ENCODE measurements at regions not wholly inside any gene's neighbourhood (a gene's known extent, or its start where the extent isn't known, plus 50 kb on each side); places are given as distances from the start of the nearest gene placed in this dataset.

DNA sequence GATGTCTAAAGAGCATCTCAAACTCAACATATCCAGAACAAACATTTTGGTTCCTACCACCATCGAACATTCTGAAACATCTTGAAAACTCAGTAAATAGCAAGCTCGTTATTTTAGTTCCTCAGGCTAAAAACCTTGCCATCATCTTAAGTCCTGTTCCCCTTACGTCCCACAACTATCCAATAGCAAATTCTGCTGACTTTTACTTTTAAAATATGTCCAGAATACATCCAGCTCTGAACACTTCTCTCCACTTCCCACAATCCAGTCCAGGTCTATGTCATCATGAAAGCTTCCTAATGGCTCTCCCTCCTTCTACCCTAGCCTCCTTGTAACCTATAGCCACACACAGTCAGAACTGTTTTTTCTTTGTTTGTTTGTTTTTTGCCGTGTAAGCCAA lies 279.9 kb downstream of the IPO8 start:
- no peak overlapping the region for H3K27ac ChIP-seq (ENCODE audit: low read depth, low read length)
- intact Hi-C loops (cut with micrococcal nuclease): no loop called here
- H3K36me3 Mint-ChIP-seq: no peaks in the 10 kb centered on the region
- no peak overlapping the region for H3K27ac Mint-ChIP-seq
- H3K4me3 Mint-ChIP-seq: no peak overlapping the region
- H3K27me3 Mint-ChIP-seq: peaks cover 0 to 2% of the 10 kb centered on the region in 2 donors
- POLR2A ChIA-PET (ENCODE audit: partially characterized antibody): no interaction called here
- no peaks in the 10 kb centered on the region for H3K9me3 ChIP-seq (ENCODE audit: control insufficient read depth in 1 of 2, low read length in 2 of 2)
- H3K4me1 ChIP-seq (ENCODE audit: insufficient read depth, low read length): no peaks in the 10 kb centered on the region
- no peak for DNase-seq
- H3K27me3 ChIP-seq (ENCODE audit: insufficient read depth, low read length): no peaks in the 10 kb centered on the region
- CTCF ChIA-PET (ENCODE audit: partially characterized antibody): no interaction called here
- no peaks in the 10 kb centered on the region for H3K36me3 ChIP-seq (ENCODE audit: insufficient read depth, low read length)
- H3K4me1 Mint-ChIP-seq: no peaks in the 10 kb centered on the region
- H3K9me3 Mint-ChIP-seq: peaks cover 0 to 5% (median under 1%) of the 10 kb centered on the region in 8 donors
- no peak overlapping the region for H3K4me3 ChIP-seq (ENCODE audit: low read length in 2 of 2)

DNA sequence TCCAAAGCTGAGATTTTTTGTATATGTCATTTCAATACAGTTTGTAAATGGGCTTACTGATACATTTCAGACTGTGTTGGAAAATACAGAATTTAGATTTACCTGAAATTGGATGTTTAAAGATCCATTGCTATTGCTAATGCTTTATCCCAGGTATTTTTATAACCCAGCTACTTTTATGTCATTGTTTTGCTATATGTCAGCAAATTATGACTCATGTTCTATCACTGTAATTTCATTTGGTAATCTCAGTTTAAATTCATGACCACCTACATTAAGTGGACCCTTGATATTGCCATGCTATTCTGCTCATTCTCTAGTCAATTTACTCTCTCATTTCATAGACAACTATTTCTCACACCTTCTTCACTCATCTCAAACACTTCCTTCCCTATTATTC lies 281.2 kb downstream of the IPO8 start:
- Mint-ChIP-seq H3K36me3 (no peaks in the 10 kb centered on the region), H3K9me3 (peaks cover 0 to 5% (median 0%) of the 10 kb centered on the region in 8 donors)
- intact Hi-C loops (cut with micrococcal nuclease): no loop called here

DNA sequence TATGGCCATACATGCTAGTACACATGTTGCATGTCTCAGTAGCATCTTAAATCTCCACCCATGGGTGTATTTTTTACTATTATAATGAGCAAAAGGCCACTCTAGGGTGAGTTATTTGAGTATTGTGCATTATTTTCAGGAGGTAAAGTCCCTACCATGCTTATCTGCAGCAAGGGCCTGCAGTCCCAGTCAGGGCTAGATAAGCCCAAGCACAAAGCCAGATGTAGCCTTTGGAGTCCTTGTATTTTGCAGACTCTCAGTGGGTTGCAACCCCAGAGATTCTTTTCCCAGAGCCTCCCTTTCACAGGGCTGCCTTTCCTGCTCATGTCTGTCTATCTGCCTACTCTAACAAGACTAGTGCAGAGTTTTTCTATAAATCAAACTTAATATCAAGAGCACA lies 295.3 kb downstream of the IPO8 start:
- Mint-ChIP-seq H3K4me1 (no peaks in the 10 kb centered on the region), H3K27ac (no peak overlapping the region), H3K9me3 (peaks cover 0 to 5% (median 2%) of the 10 kb centered on the region in 8 donors), H3K36me3 (no peaks in the 10 kb centered on the region), H3K4me3 (no peak overlapping the region), H3K27me3 (no peaks in the 10 kb centered on the region)
- H3K27me3 ChIP-seq (ENCODE audit: insufficient read depth, low read length): no peaks in the 10 kb centered on the region
- no peak overlapping the region for H3K4me3 ChIP-seq (ENCODE audit: low read length in 2 of 2)
- no peak overlapping the region for H3K27ac ChIP-seq (ENCODE audit: low read depth, low read length)
- CTCF ChIA-PET (ENCODE audit: partially characterized antibody): no interaction called here
- intact Hi-C loops (cut with micrococcal nuclease): no loop called here
- POLR2A ChIA-PET (ENCODE audit: partially characterized antibody): no interaction called here
- no peak for DNase-seq
- no peaks in the 10 kb centered on the region for H3K36me3 ChIP-seq (ENCODE audit: insufficient read depth, low read length)
- H3K4me1 ChIP-seq (ENCODE audit: insufficient read depth, low read length): no peaks in the 10 kb centered on the region
- no peaks in the 10 kb centered on the region for H3K9me3 ChIP-seq (ENCODE audit: control insufficient read depth in 1 of 2, low read length in 2 of 2)

More for the DNA sequence above, 281.2 kb downstream of the IPO8 start:
- H3K4me3 Mint-ChIP-seq: no peak overlapping the region
- H3K27me3 Mint-ChIP-seq: peaks cover 0 to 4% of the 10 kb centered on the region in 2 donors
- Histone ChIP-seq H3K27me3 (ENCODE audit: insufficient read depth, low read length) (no peaks in the 10 kb centered on the region), H3K4me3 (ENCODE audit: low read length in 2 of 2) (no peak overlapping the region), H3K36me3 (ENCODE audit: insufficient read depth, low read length) (no peaks in the 10 kb centered on the region), H3K4me1 (ENCODE audit: insufficient read depth, low read length) (no peaks in the 10 kb centered on the region), H3K27ac (ENCODE audit: low read depth, low read length) (no peak overlapping the region), H3K9me3 (ENCODE audit: control insufficient read depth in 1 of 2, low read length in 2 of 2) (no peaks in the 10 kb centered on the region)
- ChIA-PET CTCF (ENCODE audit: partially characterized antibody) (no interaction called here), POLR2A (ENCODE audit: partially characterized antibody) (no interaction called here)
- H3K27ac Mint-ChIP-seq: no peak overlapping the region
- H3K4me1 Mint-ChIP-seq: no peaks in the 10 kb centered on the region
- no peak for DNase-seq

DNA sequence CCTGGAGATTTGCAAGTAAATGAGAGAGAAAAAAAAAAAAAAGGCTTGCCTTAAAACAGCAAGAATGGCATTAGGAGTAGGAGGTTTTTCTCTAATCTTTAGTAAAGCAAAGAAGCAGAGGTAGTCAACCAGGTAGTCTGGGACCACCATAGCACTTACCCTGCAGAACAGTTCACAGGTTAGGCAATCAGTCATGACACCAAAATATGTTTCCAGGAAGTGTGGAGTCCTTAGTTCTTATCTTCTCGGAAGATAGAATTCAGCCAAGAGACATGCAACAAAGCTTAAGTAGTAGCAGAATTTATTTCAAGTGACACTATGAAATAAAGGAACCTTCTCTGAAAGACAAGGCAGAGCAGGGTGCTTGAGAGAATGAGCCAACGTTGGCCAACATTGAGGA lies 295.8 kb downstream of the IPO8 start:
- Mint-ChIP-seq H3K4me1 (no peaks in the 10 kb centered on the region), H3K4me3 (no peak overlapping the region), H3K36me3 (no peaks in the 10 kb centered on the region), H3K27me3 (no peaks in the 10 kb centered on the region), H3K27ac (no peak overlapping the region), H3K9me3 (peaks cover 0 to 5% (median under 1%) of the 10 kb centered on the region in 8 donors)
- Histone ChIP-seq H3K27ac (ENCODE audit: low read depth, low read length) (no peak overlapping the region), H3K4me1 (ENCODE audit: insufficient read depth, low read length) (no peaks in the 10 kb centered on the region), H3K9me3 (ENCODE audit: control insufficient read depth in 1 of 2, low read length in 2 of 2) (no peaks in the 10 kb centered on the region), H3K27me3 (ENCODE audit: insufficient read depth, low read length) (no peaks in the 10 kb centered on the region), H3K36me3 (ENCODE audit: insufficient read depth, low read length) (no peaks in the 10 kb centered on the region), H3K4me3 (ENCODE audit: low read length in 2 of 2) (no peak overlapping the region)
- no peak for DNase-seq
- intact Hi-C loops (cut with micrococcal nuclease): no loop called here
- ChIA-PET CTCF (ENCODE audit: partially characterized antibody) (no interaction called here), POLR2A (ENCODE audit: partially characterized antibody) (no interaction called here)

DNA sequence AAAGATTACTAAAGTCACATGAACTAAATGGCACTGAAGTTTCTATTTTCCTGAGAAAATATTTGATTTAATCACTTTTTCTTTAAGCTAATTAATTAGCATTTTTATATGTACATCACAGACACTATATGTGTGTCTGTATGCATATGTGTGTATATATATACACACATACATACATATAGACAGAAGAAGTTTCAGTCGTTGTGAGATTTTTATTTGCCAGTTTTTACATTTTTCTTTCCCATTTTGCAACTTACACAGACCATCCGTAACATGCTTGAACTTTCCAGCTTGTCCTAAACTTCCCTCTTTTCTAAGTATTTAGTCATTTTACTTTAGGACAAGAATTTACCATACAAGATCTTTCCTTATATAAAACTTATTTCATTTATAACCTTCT lies 299.1 kb downstream of the IPO8 start:
- no peaks in the 10 kb centered on the region for H3K27me3 ChIP-seq (ENCODE audit: insufficient read depth, low read length)
- H3K27me3 Mint-ChIP-seq: no peaks in the 10 kb centered on the region
- H3K36me3 ChIP-seq (ENCODE audit: insufficient read depth, low read length): no peaks in the 10 kb centered on the region
- H3K9me3 ChIP-seq (ENCODE audit: control insufficient read depth in 1 of 2, low read length in 2 of 2): no peaks in the 10 kb centered on the region
- POLR2A ChIA-PET (ENCODE audit: partially characterized antibody): no interaction called here
- no peaks in the 10 kb centered on the region for H3K36me3 Mint-ChIP-seq
- intact Hi-C loops (cut with micrococcal nuclease): no loop called here
- DNase-seq: no peak
- no peak overlapping the region for H3K27ac ChIP-seq (ENCODE audit: low read depth, low read length)
- H3K4me1 Mint-ChIP-seq: no peaks in the 10 kb centered on the region
- CTCF ChIA-PET (ENCODE audit: partially characterized antibody): no interaction called here
- no peak overlapping the region for H3K4me3 Mint-ChIP-seq
- no peak overlapping the region for H3K4me3 ChIP-seq (ENCODE audit: low read length in 2 of 2)
- H3K27ac Mint-ChIP-seq: no peak overlapping the region
- no peaks in the 10 kb centered on the region for H3K4me1 ChIP-seq (ENCODE audit: insufficient read depth, low read length)
- H3K9me3 Mint-ChIP-seq: peaks cover 0 to 3% (median 0%) of the 10 kb centered on the region in 8 donors

DNA sequence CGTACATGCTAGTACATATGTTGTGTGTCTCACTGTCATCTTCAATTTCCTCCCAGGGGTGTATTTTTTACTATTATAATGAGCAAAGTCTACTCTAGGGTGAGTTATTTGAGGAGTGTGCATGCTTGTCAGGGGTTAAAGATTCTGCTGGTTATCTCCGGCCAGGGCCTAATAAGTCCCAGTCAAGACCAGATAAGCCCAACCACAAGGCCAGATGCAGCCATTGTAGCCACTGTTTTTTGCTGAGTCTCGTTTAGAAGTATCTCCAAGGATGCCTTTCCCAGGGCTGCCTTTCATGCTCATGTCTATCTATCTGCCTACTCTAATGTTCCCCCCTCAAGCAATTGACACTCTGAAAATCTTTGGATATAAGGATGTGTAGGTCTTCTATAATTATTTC lies 300.5 kb downstream of the IPO8 start:
- H3K27ac ChIP-seq (ENCODE audit: low read depth, low read length): no peak overlapping the region
- H3K27ac Mint-ChIP-seq: no peak overlapping the region
- H3K36me3 ChIP-seq (ENCODE audit: insufficient read depth, low read length): no peaks in the 10 kb centered on the region
- H3K36me3 Mint-ChIP-seq: no peaks in the 10 kb centered on the region
- H3K4me1 ChIP-seq (ENCODE audit: insufficient read depth, low read length): no peaks in the 10 kb centered on the region
- no peaks in the 10 kb centered on the region for H3K27me3 Mint-ChIP-seq
- DNase-seq: no peak
- H3K4me1 Mint-ChIP-seq: no peaks in the 10 kb centered on the region
- CTCF ChIA-PET (ENCODE audit: partially characterized antibody): no interaction called here
- H3K9me3 Mint-ChIP-seq: peaks cover 0 to 9% (median under 1%) of the 10 kb centered on the region in 8 donors
- intact Hi-C loops (cut with micrococcal nuclease): no loop called here
- no peaks in the 10 kb centered on the region for H3K9me3 ChIP-seq (ENCODE audit: control insufficient read depth in 1 of 2, low read length in 2 of 2)
- H3K27me3 ChIP-seq (ENCODE audit: insufficient read depth, low read length): no peaks in the 10 kb centered on the region
- H3K4me3 ChIP-seq (ENCODE audit: low read length in 2 of 2): no peak overlapping the region
- no peak overlapping the region for H3K4me3 Mint-ChIP-seq
- POLR2A ChIA-PET (ENCODE audit: partially characterized antibody): no interaction called here

DNA sequence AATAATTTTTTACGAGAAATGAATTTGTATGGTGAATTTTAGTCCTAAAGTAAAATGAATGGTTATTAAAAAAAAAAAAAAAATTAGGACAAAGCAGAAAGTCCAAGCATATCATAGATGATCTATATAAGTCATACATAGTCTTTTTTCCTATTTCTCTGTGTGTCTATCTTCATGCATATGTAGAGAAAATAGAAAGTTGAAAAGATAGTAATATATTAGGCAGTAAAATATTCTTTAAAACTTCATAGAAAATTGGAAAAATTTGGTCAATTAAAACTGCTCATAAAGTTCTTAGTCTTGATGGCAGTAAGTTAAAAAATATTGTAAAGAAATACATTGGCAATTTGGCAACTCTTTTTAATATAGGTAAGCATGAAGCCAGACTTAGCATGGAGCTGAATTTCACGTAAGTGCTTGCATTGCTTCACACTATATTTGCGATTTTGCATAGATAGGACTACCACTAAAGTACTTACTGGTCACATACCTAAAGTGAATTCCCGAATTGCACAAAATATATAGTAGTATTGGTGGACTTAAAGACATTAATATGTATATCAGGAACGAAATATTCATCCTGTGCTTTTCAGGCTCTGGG lies 303.8 kb downstream of the IPO8 start:
- Mint-ChIP-seq H3K27ac (no peak overlapping the region), H3K4me3 (no peak overlapping the region), H3K9me3 (peaks cover 0 to 11% (median 3%) of the 10 kb centered on the region in 8 donors), H3K4me1 (no peaks in the 10 kb centered on the region), H3K27me3 (no peaks in the 10 kb centered on the region), H3K36me3 (no peaks in the 10 kb centered on the region)
- ChIA-PET CTCF (ENCODE audit: partially characterized antibody) (no interaction called here), POLR2A (ENCODE audit: partially characterized antibody) (no interaction called here)
- Histone ChIP-seq H3K4me1 (ENCODE audit: insufficient read depth, low read length) (no peaks in the 10 kb centered on the region), H3K36me3 (ENCODE audit: insufficient read depth, low read length) (no peaks in the 10 kb centered on the region), H3K27me3 (ENCODE audit: insufficient read depth, low read length) (no peaks in the 10 kb centered on the region), H3K4me3 (ENCODE audit: low read length in 2 of 2) (no peak overlapping the region), H3K9me3 (ENCODE audit: control insufficient read depth in 1 of 2, low read length in 2 of 2) (no peaks in the 10 kb centered on the region), H3K27ac (ENCODE audit: low read depth, low read length) (no peak overlapping the region)
- no peak for DNase-seq
- intact Hi-C loops (cut with micrococcal nuclease): no loop called here

DNA sequence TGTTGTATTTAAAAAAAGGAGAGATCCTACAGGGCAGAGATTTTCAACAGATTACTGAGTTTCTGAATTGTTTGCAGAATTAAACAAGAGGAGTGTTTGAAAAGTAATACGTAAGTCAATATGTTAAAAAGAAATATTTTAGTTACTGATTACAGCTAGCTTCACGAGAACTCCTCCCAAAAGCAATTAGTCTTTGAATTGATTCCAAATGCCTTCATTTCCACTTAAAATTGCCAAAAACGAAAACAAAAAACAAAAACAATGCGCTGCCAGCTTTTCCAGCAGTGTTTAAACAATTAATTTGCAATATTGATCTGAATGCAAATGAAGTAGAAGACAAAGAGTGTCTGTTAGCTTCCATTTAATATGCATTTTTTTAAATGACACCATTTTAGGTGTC lies 310.0 kb downstream of the IPO8 start:
- DNase-seq: no peak
- intact Hi-C loops (cut with micrococcal nuclease): no loop called here
- H3K4me1 Mint-ChIP-seq: no peaks in the 10 kb centered on the region
- no peak overlapping the region for H3K4me3 Mint-ChIP-seq
- ChIA-PET CTCF (ENCODE audit: partially characterized antibody) (no interaction called here), POLR2A (ENCODE audit: partially characterized antibody) (no interaction called here)
- Histone ChIP-seq H3K36me3 (ENCODE audit: insufficient read depth, low read length) (no peaks in the 10 kb centered on the region), H3K9me3 (ENCODE audit: control insufficient read depth in 1 of 2, low read length in 2 of 2) (no peaks in the 10 kb centered on the region), H3K27ac (ENCODE audit: low read depth, low read length) (no peak overlapping the region), H3K4me3 (ENCODE audit: low read length in 2 of 2) (no peak overlapping the region), H3K27me3 (ENCODE audit: insufficient read depth, low read length) (no peaks in the 10 kb centered on the region), H3K4me1 (ENCODE audit: insufficient read depth, low read length) (no peaks in the 10 kb centered on the region)
- peaks cover 0 to 9% (median 3%) of the 10 kb centered on the region in 8 donors for H3K9me3 Mint-ChIP-seq
- no peaks in the 10 kb centered on the region for H3K27me3 Mint-ChIP-seq
- no peaks in the 10 kb centered on the region for H3K36me3 Mint-ChIP-seq
- H3K27ac Mint-ChIP-seq: no peak overlapping the region
